ENCODE measurements at regions not wholly inside any gene's neighbourhood (a gene's known extent, or its start where the extent isn't known, plus 50 kb on each side); places are given as distances from the start of the nearest gene placed in this dataset.

- H4K20me1 ChIP-seq (ENCODE audit: insufficient read depth), result no peaks in the 10 kb centered on the region
- WGBS, 2 experiments (ENCODE audit: low coverage in 1 of 2, low lambda C conversion rate in 2 of 2, missing lambda C conversion rate in 2 of 2), result 36 to 50% methylated on average over 2 of the region's 2 CpGs
- no peaks in the 10 kb centered on the region for H3F3A ChIP-seq (ENCODE audit: insufficient read depth)
- no peak overlapping the region for H3K9ac ChIP-seq
- no peak overlapping the region for H3K27ac ChIP-seq
- TF ChIP-seq EZH2phosphoT487 (IDR thresholded peaks at IDR 0.05; ENCODE audit: insufficient read depth, low read depth) (no peak), EZH2 (IDR thresholded peaks at IDR 0.05; ENCODE audit: insufficient read depth, poor library complexity, severe bottlenecking) (no peak)
- no peaks in the 10 kb centered on the region for H3K9me3 ChIP-seq (ENCODE audit: low read depth)
- H3K4me1 ChIP-seq (ENCODE audit: insufficient read depth), result no peaks in the 10 kb centered on the region
- no peaks in the 10 kb centered on the region for H3K27me3 ChIP-seq (replicated peaks; ENCODE audit: insufficient read depth)
- DNase-seq, result no peak
- no peaks in the 10 kb centered on the region for H3K36me3 ChIP-seq (ENCODE audit: low read depth)
- in situ Hi-C loops (cut with MboI), result no loop called here
- H3K4me2 ChIP-seq (ENCODE audit: unreplicated experiment), result no peak overlapping the region
- no peak overlapping the region for H3K4me3 ChIP-seq
- H2AFZ ChIP-seq, result no peak overlapping the region
- no peaks in the 10 kb centered on the region for H3K79me2 ChIP-seq (ENCODE audit: insufficient read depth)
- no peaks in the 10 kb centered on the region for H3K9me2 ChIP-seq (ENCODE audit: insufficient read depth)
Observed at GRCh38 chrX:124960454-124960853, 359.2 kb upstream of the TEX13C start.

GRCh38 chrX:124963717-124964116 lies 356.0 kb upstream of the TEX13C start, which contains the start of gene TENM1:
TENM1 (minus strand) TSS chrX:124963817.
- H3K27me3 ChIP-seq (replicated peaks; ENCODE audit: insufficient read depth), result no peaks in the 10 kb centered on the region
- TF ChIP-seq EZH2phosphoT487 (IDR thresholded peaks at IDR 0.05; ENCODE audit: insufficient read depth, low read depth) (no peak), EZH2 (IDR thresholded peaks at IDR 0.05; ENCODE audit: insufficient read depth, poor library complexity, severe bottlenecking) (no peak)
- no peaks in the 10 kb centered on the region for H3K79me2 ChIP-seq (ENCODE audit: insufficient read depth)
- DNase-seq, result no peak
- H3K4me2 ChIP-seq (ENCODE audit: unreplicated experiment), result no peak within 1 kb of the TSS
- no peaks in the 10 kb centered on the region for H3F3A ChIP-seq (ENCODE audit: insufficient read depth)
- H3K36me3 ChIP-seq (ENCODE audit: low read depth), result no peaks in the 10 kb centered on the region
- no peaks in the 10 kb centered on the region for H3K4me1 ChIP-seq (ENCODE audit: insufficient read depth)
- H3K4me3 ChIP-seq, result no peak within 1 kb of the TSS
- no peaks in the 10 kb centered on the region for H4K20me1 ChIP-seq (ENCODE audit: insufficient read depth)
- no peak within 1 kb of the TSS for H3K9ac ChIP-seq
- in situ Hi-C loops (cut with MboI), result no loop called here
- H3K9me3 ChIP-seq (ENCODE audit: low read depth), result no peaks in the 10 kb centered on the region
- no peaks in the 10 kb centered on the region for H3K9me2 ChIP-seq (ENCODE audit: insufficient read depth)
- no peak within 1 kb of the TSS for H2AFZ ChIP-seq
- no peak within 1 kb of the TSS for H3K27ac ChIP-seq
- 23 to 30% methylated on average over 2 of the region's 2 CpGs for WGBS, 2 experiments (ENCODE audit: low coverage in 1 of 2, low lambda C conversion rate in 2 of 2, missing lambda C conversion rate in 2 of 2)

- 56 to 60% methylated on average over 3 of the region's 3 CpGs for WGBS, 2 experiments (ENCODE audit: low coverage in 1 of 2, low lambda C conversion rate in 2 of 2, missing lambda C conversion rate in 2 of 2)
- no peak overlapping the region for H3K4me2 ChIP-seq (ENCODE audit: unreplicated experiment)
- DNase-seq, result no peak
- H3K27me3 ChIP-seq (replicated peaks; ENCODE audit: insufficient read depth), result no peaks in the 10 kb centered on the region
- no peak for TF ChIP-seq EZH2 (IDR thresholded peaks at IDR 0.05; ENCODE audit: insufficient read depth, poor library complexity, severe bottlenecking)
- TF ChIP-seq EZH2phosphoT487 (IDR thresholded peaks at IDR 0.05; ENCODE audit: insufficient read depth, low read depth), result no peak
- no peaks in the 10 kb centered on the region for H3K9me2 ChIP-seq (ENCODE audit: insufficient read depth)
- H4K20me1 ChIP-seq (ENCODE audit: insufficient read depth), result no peaks in the 10 kb centered on the region
- no peaks in the 10 kb centered on the region for H3K36me3 ChIP-seq (ENCODE audit: low read depth)
- in situ Hi-C loops (cut with MboI), result no loop called here
- H2AFZ ChIP-seq, result no peak overlapping the region
- H3K9me3 ChIP-seq (ENCODE audit: low read depth), result no peaks in the 10 kb centered on the region
- H3K9ac ChIP-seq, result no peak overlapping the region
- H3K4me3 ChIP-seq, result no peak overlapping the region
- no peaks in the 10 kb centered on the region for H3F3A ChIP-seq (ENCODE audit: insufficient read depth)
- H3K79me2 ChIP-seq (ENCODE audit: insufficient read depth), result no peaks in the 10 kb centered on the region
- no peak overlapping the region for H3K27ac ChIP-seq
- H3K4me1 ChIP-seq (ENCODE audit: insufficient read depth), result no peaks in the 10 kb centered on the region
Observed at GRCh38 chrX:124975456-124975855, 344.2 kb upstream of the TEX13C start.

- Histone ChIP-seq H3K36me3 (ENCODE audit: low read depth) (no peaks in the 10 kb centered on the region), H3K27ac (no peak overlapping the region), H3K4me2 (ENCODE audit: unreplicated experiment) (no peak overlapping the region), H3K4me1 (ENCODE audit: insufficient read depth) (no peaks in the 10 kb centered on the region), H3K9ac (no peak overlapping the region), H3K9me3 (ENCODE audit: low read depth) (no peaks in the 10 kb centered on the region), H3K27me3 (replicated peaks; ENCODE audit: insufficient read depth) (no peaks in the 10 kb centered on the region), H3K79me2 (ENCODE audit: insufficient read depth) (no peaks in the 10 kb centered on the region), H3K9me2 (ENCODE audit: insufficient read depth) (no peaks in the 10 kb centered on the region), H4K20me1 (ENCODE audit: insufficient read depth) (no peaks in the 10 kb centered on the region), H3F3A (ENCODE audit: insufficient read depth) (no peaks in the 10 kb centered on the region), H2AFZ (no peak overlapping the region), H3K4me3 (no peak overlapping the region)
- no peak for TF ChIP-seq EZH2 (IDR thresholded peaks at IDR 0.05; ENCODE audit: insufficient read depth, poor library complexity, severe bottlenecking)
- no peak for TF ChIP-seq EZH2phosphoT487 (IDR thresholded peaks at IDR 0.05; ENCODE audit: insufficient read depth, low read depth)
- in situ Hi-C loops (cut with MboI), result no loop called here
- DNase-seq, result no peak
- WGBS, 2 experiments (ENCODE audit: low coverage in 1 of 2, low lambda C conversion rate in 2 of 2, missing lambda C conversion rate in 2 of 2), result 0% methylated on average over 1 of the region's 1 CpG
Observed at GRCh38 chrX:124981420-124981819, 338.3 kb upstream of the TEX13C start.

Data from GM23248 (cell line).